H1 (cell line): ENCODE measurements at regions not wholly inside any gene's neighbourhood (a gene's known extent, or its start where the extent isn't known, plus 50 kb on each side); places are given as distances from the start of the nearest gene placed in this dataset.

Experiments used
- CTCF ChIA-PET: fragments of 300-600 bp; sonication (Branson Sonifier 250); formaldehyde crosslinking; loops from one replicate; lab custom pipeline; 2021; ENCODE audit not compliant: partially characterized antibody; lab: Charles Lee
- POLR2A ChIA-PET: fragments of 300-600 bp; sonication (Branson Sonifier 250); formaldehyde crosslinking; loops from one replicate; lab custom pipeline; 2021; ENCODE audit warnings: inconsistent platforms; ENCODE audit not compliant: partially characterized antibody; lab: Charles Lee
- DNase-seq, 2 experiments: peaks; one replicate each; pipeline versions ENCODE4 v3.0.0 to v3.0.0-alpha.2; 2010 to 2022; ENCODE audit warnings: low spot score in 2 of 2, low read depth in 1 of 2, mixed read lengths in 1 of 2
- FAIRE-seq: peaks from 2 replicates; lab custom pipeline; 2011; peaks lifted over from hg19 to GRCh38; lab: Jason Lieb, UNC
- H2AFZ ChIP-seq: 2 replicates; pipeline ENCODE4 v1.8.1; 2012; ENCODE audit warnings: low read length, inconsistent platforms
- H2AK5ac ChIP-seq: 2 replicates; pipeline ENCODE4 v1.6.1; 2013; ENCODE audit warnings: low read depth, low read length
- H2BK120ac ChIP-seq: replicated peaks from 2 replicates; pipeline ENCODE3; 2013; ENCODE audit warnings: low read depth, low read length, inconsistent platforms
- H2BK12ac ChIP-seq: 2 replicates; pipeline ENCODE4 v1.6.1; 2013; ENCODE audit warnings: low read depth, low read length
- H2BK15ac ChIP-seq: 2 replicates; pipeline ENCODE4 v1.6.1; 2013; ENCODE audit warnings: low read length
- H2BK20ac ChIP-seq: 2 replicates; pipeline ENCODE4 v1.6.1; 2013; ENCODE audit warnings: low read length
- H2BK5ac ChIP-seq: 2 replicates; pipeline ENCODE4 v1.6.1; 2013; ENCODE audit warnings: low read depth, low read length
- H3K14ac ChIP-seq: 2 replicates; pipeline ENCODE4 v1.6.1; 2013; ENCODE audit warnings: inconsistent platforms; ENCODE audit not compliant: insufficient read length
- H3K18ac ChIP-seq: 2 replicates; pipeline ENCODE4 v1.6.1; 2013; ENCODE audit warnings: low read length; ENCODE audit errors: extremely low read depth
- H3K23ac ChIP-seq: 2 replicates; pipeline ENCODE4 v1.6.1; 2013; ENCODE audit warnings: inconsistent platforms; ENCODE audit not compliant: insufficient read length
- H3K23me2 ChIP-seq: 2 replicates; pipeline ENCODE4 v1.6.1; 2013; ENCODE audit warnings: low read depth, low read length
- H3K27ac ChIP-seq: 2 replicates; pipeline ENCODE4 v1.6.1; 2011; ENCODE audit warnings: low read depth, low read length, inconsistent platforms
- H3K27me3 ChIP-seq, 4 experiments: replicated peaks in 1 of 4; 1 replicate in 1 of 4; 2 replicates in 3 of 4; pipeline versions ENCODE4 v1.6.1 to v1.8.1; 2011 to 2013; ENCODE audit warnings: low read length in 3 of 4, mild to moderate bottlenecking in 3 of 4, inconsistent platforms in 2 of 4, mixed read lengths in 2 of 4, moderate library complexity in 1 of 4; ENCODE audit not compliant: control insufficient read depth in 3 of 4, insufficient read depth in 3 of 4; ENCODE audit errors: extremely low read depth in 1 of 4
- H3K36me3 ChIP-seq, 4 experiments: 2 replicates each; pipeline versions ENCODE4 v1.6.1 to v1.8.1; 2011 to 2013; ENCODE audit warnings: mild to moderate bottlenecking in 4 of 4, low read length in 3 of 4, moderate library complexity in 2 of 4, control low read depth in 1 of 4, inconsistent platforms in 1 of 4; ENCODE audit not compliant: insufficient read depth in 4 of 4, control insufficient read depth in 2 of 4
- H3K4ac ChIP-seq: replicated peaks from 2 replicates; pipeline ENCODE3; 2013; ENCODE audit warnings: low read length, low read depth, mixed read lengths, inconsistent platforms; ENCODE audit not compliant: insufficient read length
- H3K4me1 ChIP-seq, 4 experiments: replicated peaks in 1 of 4; 1 replicate in 1 of 4; 2 replicates in 3 of 4; pipeline versions ENCODE4 v1.6.1 to v1.8.1; 2011 to 2013; ENCODE audit warnings: low read length in 3 of 4, inconsistent platforms in 2 of 4, mixed read lengths in 1 of 4; ENCODE audit not compliant: insufficient read depth in 4 of 4, control insufficient read depth in 3 of 4
- H3K4me2 ChIP-seq, 2 experiments: 2 replicates each; pipeline versions ENCODE4 v1.6.1 to v1.8.1; 2011 to 2013; ENCODE audit warnings: low read depth in 2 of 2, low read length in 2 of 2, control low read depth in 1 of 2, inconsistent platforms in 1 of 2, mild to moderate bottlenecking in 1 of 2; ENCODE audit not compliant: insufficient read depth in 1 of 2
- H3K4me3 ChIP-seq, 4 experiments: fragments of 200-600, 300-600 bp in 1 of 4; sonication (generic), shearing (Covaris generic), sonication (Bioruptor Twin) in 1 of 4; 2 replicates each; pipeline versions ENCODE4 v1.5.1 to v1.8.1; 2011 to 2016; ENCODE audit warnings: low read length in 4 of 4, low read depth in 3 of 4, control low read depth in 2 of 4, inconsistent platforms in 2 of 4, mild to moderate bottlenecking in 2 of 4, mixed read lengths in 1 of 4, moderate library complexity in 1 of 4; ENCODE audit not compliant: insufficient read depth in 2 of 4; ENCODE audit errors: extremely low read depth in 1 of 4
- H3K56ac ChIP-seq: replicated peaks from 2 replicates; pipeline ENCODE3; 2013; ENCODE audit warnings: low read depth, mild to moderate bottlenecking, mixed read lengths, low read length, inconsistent platforms; ENCODE audit not compliant: insufficient read length
- H3K79me1 ChIP-seq: 2 replicates; pipeline ENCODE4 v1.6.1; 2013; ENCODE audit warnings: low read depth, low read length, control low read depth
- H3K79me2 ChIP-seq, 2 experiments: 2 replicates each; pipeline versions ENCODE4 v1.6.1 to v1.8.1; 2012 to 2013; ENCODE audit warnings: low read length in 2 of 2, mild to moderate bottlenecking in 2 of 2, inconsistent platforms in 1 of 2; ENCODE audit not compliant: insufficient read depth in 2 of 2, control insufficient read depth in 1 of 2
- H3K9ac ChIP-seq, 4 experiments: replicated peaks in 1 of 4; 1 replicate in 1 of 4; 2 replicates in 3 of 4; pipeline versions ENCODE4 v1.6.1 to v1.8.1; 2011 to 2013; ENCODE audit warnings: low read depth in 3 of 4, low read length in 3 of 4, control low read depth in 2 of 4, mild to moderate bottlenecking in 2 of 4, moderate library complexity in 2 of 4, inconsistent platforms in 1 of 4; ENCODE audit errors: extremely low read depth in 1 of 4
- H3K9me3 ChIP-seq, 2 experiments: 2 replicates each; pipeline versions ENCODE4 v1.6.1 to v1.8.1; 2012 to 2013; ENCODE audit warnings: mild to moderate bottlenecking in 2 of 2, moderate library complexity in 2 of 2, control low read depth in 1 of 2, inconsistent platforms in 1 of 2, low read depth in 1 of 2, low read length in 1 of 2, mixed read lengths in 1 of 2; ENCODE audit not compliant: insufficient read depth in 2 of 2
- H4K20me1 ChIP-seq, 2 experiments: replicated peaks in 1 of 2; 2 replicates each; pipeline versions ENCODE3 to v1.8.1; 2011 to 2013; ENCODE audit warnings: inconsistent platforms in 2 of 2, low read length in 2 of 2, mild to moderate bottlenecking in 1 of 2; ENCODE audit not compliant: insufficient read depth in 2 of 2, control insufficient read depth in 1 of 2
- H4K5ac ChIP-seq: 2 replicates; pipeline ENCODE4 v1.6.1; 2013; ENCODE audit warnings: low read length, low read depth, mixed read lengths, inconsistent platforms; ENCODE audit not compliant: insufficient read length
- H4K8ac ChIP-seq: 2 replicates; pipeline ENCODE4 v1.8.0; 2013; ENCODE audit warnings: mild to moderate bottlenecking, moderate library complexity, low read length, inconsistent platforms; ENCODE audit not compliant: insufficient read depth; ENCODE audit errors: extremely low read depth
- H4K91ac ChIP-seq: replicated peaks from 2 replicates; pipeline ENCODE3; 2013; ENCODE audit warnings: low read length, mixed read lengths, inconsistent platforms; ENCODE audit not compliant: insufficient read length
- BACH1 ChIP-seq: IDR thresholded peaks from 2 replicates; pipeline ENCODE4 v1.6.1; 2012; ENCODE audit warnings: low read length, improper control_type of control experiment
- FOSL1 ChIP-seq: IDR thresholded peaks from 2 replicates; pipeline ENCODE4 v1.6.1; 2011; ENCODE audit warnings: mild to moderate bottlenecking, low read depth, low read length, moderate library complexity; ENCODE audit not compliant: insufficient read depth
- JUN ChIP-seq: IDR thresholded peaks from 2 replicates; pipeline ENCODE4 v1.6.1; 2011; ENCODE audit warnings: low read depth, mild to moderate bottlenecking, improper control_type of control experiment, low read length
- KDM1A ChIP-seq: fragments of 200-600, 300-600 bp; sonication (generic); IDR thresholded peaks from 2 replicates; pipeline ENCODE4 v1.7.1; 2016; ENCODE audit warnings: mild to moderate bottlenecking, low read length, borderline replicate concordance
- NANOG ChIP-seq: IDR thresholded peaks from 2 replicates; pipeline ENCODE4 v1.6.1; 2011; ENCODE audit warnings: low read length, low read depth, mild to moderate bottlenecking, inconsistent platforms; ENCODE audit not compliant: insufficient read depth, poor library complexity, severe bottlenecking
- SUZ12 ChIP-seq: fragments of 200-600 bp; sonication (generic); IDR thresholded peaks from 2 replicates; pipeline ENCODE4 v1.6.1; 2012; ENCODE audit warnings: mild to moderate bottlenecking, inconsistent platforms, low read length, moderate library complexity, mixed read lengths
- USF2 ChIP-seq: IDR thresholded peaks from 2 replicates; pipeline ENCODE4 v1.6.1; 2011; ENCODE audit warnings: low read length, improper control_type of control experiment
- WGBS, 2 experiments: shearing (Covaris generic) in 1 of 2; methylation state at CpG; one replicate each; pipeline versions ENCODE4 v1.1.6 to v1.1.7; 2013 to 2015; ENCODE audit warnings: low lambda C conversion rate in 2 of 2, mixed read lengths in 2 of 2, inconsistent platforms in 1 of 2, low coverage in 1 of 2, missing lambda C conversion rate in 1 of 2; ENCODE audit not compliant: insufficient replicate concordance in 2 of 2, insufficient coverage in 1 of 2, insufficient read length in 1 of 2; ENCODE audit errors: extremely low coverage in 1 of 2, missing lambda C conversion rate in 1 of 2; 5-methylcytosine and 5-hydroxymethylcytosine counted together
- TF ChIP-seq, protein P1 (sequence below): IDR thresholded peaks from 2 replicates; pipeline ENCODE4 v1.6.1; 2011; ENCODE audit warnings: low read depth, mild to moderate bottlenecking, low read length; ENCODE audit not compliant: insufficient read depth

DNA sequence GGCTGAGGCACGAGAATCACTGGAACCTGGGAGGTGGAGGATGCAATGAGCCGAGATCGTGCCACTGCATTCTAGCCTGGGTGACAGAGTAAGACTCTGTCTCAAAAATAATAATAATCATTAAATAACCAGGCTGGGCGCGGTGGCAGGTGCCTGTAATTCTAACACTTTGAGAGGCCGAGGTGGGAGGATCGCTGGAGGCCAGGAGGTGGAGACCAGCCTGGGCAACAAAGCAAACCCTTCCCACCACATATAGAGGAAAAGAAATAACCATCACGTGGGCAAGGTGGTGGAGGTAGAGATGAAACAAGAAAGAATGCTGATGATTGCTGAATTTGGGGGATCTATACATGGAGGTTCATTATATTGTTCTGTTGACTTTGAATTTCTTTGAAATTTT is 63.4 kb upstream of the PIM1 start:
- FAIRE-seq (no peak), DNase-seq (no peak)
- Histone ChIP-seq H3K4me3 (no peak overlapping the region), H3K79me2 (no peaks in the 10 kb centered on the region), H3K14ac (no peak overlapping the region), H2BK12ac (no peak overlapping the region), H2BK120ac (no peak overlapping the region), H2AK5ac (no peak overlapping the region), H3K9ac (no peak overlapping the region), H4K91ac (no peak overlapping the region), H3K4me1 (peaks cover 20 to 29% (median 24%) of the 10 kb centered on the region in 4 experiments), H2BK20ac (no peak overlapping the region), H3K9me3 (no peaks in the 10 kb centered on the region), H3K23ac (no peak overlapping the region), H3K18ac (no peak overlapping the region), H3K27me3 (no peaks in the 10 kb centered on the region), H3K4me2 (no peak overlapping the region), H4K8ac (no peak overlapping the region), H4K20me1 (no peaks in the 10 kb centered on the region), H4K5ac (no peak overlapping the region), H2BK5ac (no peak overlapping the region), H3K36me3 (peaks cover 0 to 22% (median 3%) of the 10 kb centered on the region in 4 experiments; a peak in 4 of 8 replicates), H3K23me2 (no peaks in the 10 kb centered on the region; the same call in 1 of the 2 replicates), H2BK15ac (no peak overlapping the region), H3K4ac (no peak overlapping the region), H2AFZ (no peak overlapping the region)
- WGBS, 2 experiments: 99% methylated on average over 8 of the region's 8 CpGs; no CpG with 5 or more reads in 1 of the 2 experiments
- CTCF ChIA-PET: interaction anchor here (1.0 kb wide), 1 partner anchor 24 kb away, joined by 5 read pairs; no protein-coding TSS in a partner anchor
- TF ChIP-seq SUZ12: no peak
- no peak for TF ChIP-seq NANOG
- no peak for TF ChIP-seq FOSL1
- TF ChIP-seq USF2: no peak
- TF ChIP-seq, protein P1, sequence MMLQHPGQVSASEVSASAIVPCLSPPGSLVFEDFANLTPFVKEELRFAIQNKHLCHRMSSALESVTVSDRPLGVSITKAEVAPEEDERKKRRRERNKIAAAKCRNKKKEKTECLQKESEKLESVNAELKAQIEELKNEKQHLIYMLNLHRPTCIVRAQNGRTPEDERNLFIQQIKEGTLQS: no peak
- no peak for TF ChIP-seq JUN
- TF ChIP-seq KDM1A: no peak
- no peak for TF ChIP-seq BACH1
- TF ChIP-seq, all 59 proteins: peak for 0
- Histone ChIP-seq H3K56ac (no peak overlapping the region), H3K27ac (no peak overlapping the region), H3K79me1 (no peaks in the 10 kb centered on the region)
- POLR2A ChIA-PET: interaction anchor here (0.6 to 39.1 kb wide), 9 partner anchors 8 to 82 kb away, joined by 3 to 1024 read pairs (median 4); partner anchors contain the start of gene PIM1
